ENCODE measurements at regions not wholly inside any gene's neighbourhood (a gene's known extent, or its start where the extent isn't known, plus 50 kb on each side); places are given as distances from the start of the nearest gene placed in this dataset.
"Not testable (repeated sequence)": the region's sequence is repeated elsewhere in the genome, so short reads cannot be mapped to it uniquely, and the experiment has no call there.

GRCh38 chr1:208485512-208485911, 241.3 kb upstream of the PLXNA2 start:
- Histone ChIP-seq H3K36me3 (no peaks in the 10 kb centered on the region), H3K4me1 (ENCODE audit: insufficient read depth) (no peaks in the 10 kb centered on the region), H3K27me3 (no peaks in the 10 kb centered on the region), H3K27ac (no peak overlapping the region), H3K9me3 (no peaks in the 10 kb centered on the region), H3K4me3 (no peak overlapping the region)
- 67 to 82% (median 81%) methylated on average over 3 of the region's 3 CpGs for WGBS, 3 donors
- intact Hi-C loops (cut with DNase I) = no loop called here
- DNase-seq = no peak
- TF ChIP-seq CTCF (IDR thresholded peaks at IDR 0.05) = no peak
- TF ChIP-seq POLR2A (IDR thresholded peaks at IDR 0.05) = no peak
- TF ChIP-seq EP300 (IDR thresholded peaks at IDR 0.05) = no peak

- H3K36me3 ChIP-seq = no peaks in the 10 kb centered on the region
- DNase-seq = no peak
- intact Hi-C loops (cut with DNase I) = no loop called here
- H3K27ac ChIP-seq = no peak overlapping the region
- TF ChIP-seq POLR2A (IDR thresholded peaks at IDR 0.05) = no peak
- no peak for TF ChIP-seq EP300 (IDR thresholded peaks at IDR 0.05)
- TF ChIP-seq CTCF (IDR thresholded peaks at IDR 0.05) = no peak
- no peak overlapping the region for H3K4me3 ChIP-seq
- H3K27me3 ChIP-seq = no peaks in the 10 kb centered on the region
- no peaks in the 10 kb centered on the region for H3K4me1 ChIP-seq (ENCODE audit: insufficient read depth)
- H3K9me3 ChIP-seq = no peaks in the 10 kb centered on the region
Measured at GRCh38 chr1:208486677-208487076, 242.5 kb upstream of the PLXNA2 start.

- intact Hi-C loops (cut with DNase I); H3K36me3 ChIP-seq; DNase-seq; H3K27me3 ChIP-seq; H3K27ac ChIP-seq; H3K4me3 ChIP-seq; H3K9me3 ChIP-seq; H3K4me1 ChIP-seq (ENCODE audit: insufficient read depth): not testable (repeated sequence)
- 94 to 99% (median 94%) methylated on average over 30 to 36 of the region's 36 CpGs for WGBS, 3 donors
Measured at GRCh38 chr1:208488432-208488831, 244.2 kb upstream of the PLXNA2 start.

- Histone ChIP-seq H3K9me3 (no peaks in the 10 kb centered on the region), H3K27me3 (no peaks in the 10 kb centered on the region), H3K27ac (no peak overlapping the region), H3K4me1 (ENCODE audit: insufficient read depth) (no peaks in the 10 kb centered on the region), H3K36me3 (no peaks in the 10 kb centered on the region), H3K4me3 (no peak overlapping the region)
- intact Hi-C loops (cut with DNase I) = no loop called here
- 88 to 92% (median 89%) methylated on average over 12 of the region's 12 CpGs for WGBS, 3 donors
- TF ChIP-seq POLR2A (IDR thresholded peaks at IDR 0.05) = no peak
- TF ChIP-seq EP300 (IDR thresholded peaks at IDR 0.05) = no peak
- no peak for TF ChIP-seq CTCF (IDR thresholded peaks at IDR 0.05)
- DNase-seq = no peak
Measured at GRCh38 chr1:208496467-208497371, 252.5 kb upstream of the PLXNA2 start.

- no peak overlapping the region for H3K4me3 ChIP-seq
- H3K4me1 ChIP-seq (ENCODE audit: insufficient read depth) = no peaks in the 10 kb centered on the region
- no peak overlapping the region for H3K27ac ChIP-seq
- H3K27me3 ChIP-seq = no peaks in the 10 kb centered on the region
- no peak for DNase-seq
- no peaks in the 10 kb centered on the region for H3K9me3 ChIP-seq
- no peaks in the 10 kb centered on the region for H3K36me3 ChIP-seq
- TF ChIP-seq CTCF (IDR thresholded peaks at IDR 0.05) = no peak
- intact Hi-C loops (cut with DNase I) = no loop called here
- 86 to 93% (median 86%) methylated on average over 4 of the region's 4 CpGs for WGBS, 3 donors
Measured at GRCh38 chr1:208497866-208498541, 253.8 kb upstream of the PLXNA2 start.
